Right ventricle myocardium superior (tissue), 1 donor: ENCODE measurements at regions not wholly inside any gene's neighbourhood (a gene's known extent, or its start where the extent isn't known, plus 50 kb on each side); places are given as distances from the start of the nearest gene placed in this dataset.

Experiments used
- ATAC-seq: fragments of 200-7000 bp; cut with Tn5 transposase; one replicate; pipeline ENCODE4 v1.9.1; 2020; ENCODE audit warnings: mild to moderate bottlenecking; ENCODE audit not compliant: poor library complexity
- DNase-seq: peaks from one replicate; pipeline ENCODE4 v3.0.0-alpha.2; 2020
- intact Hi-C: fragments of 100-400 bp; cut with DNase I; formaldehyde crosslinking; loops from one replicate; pipeline ENCODE4 v1.11.2; 2022
- donor health status: DM: no; HTN: yes; CAD: no; lungs with severe emphysema.

- DNase-seq (no peak), ATAC-seq (no peak)
- intact Hi-C loops = no loop called here
Measured at GRCh38 chr9:113646946-113647914, 183.7 kb downstream of the RGS3 start.

- intact Hi-C loops = no loop called here
- DNase-seq = no peak
- no peak for ATAC-seq
Measured at GRCh38 chr9:113648048-113648447, 184.5 kb downstream of the RGS3 start.

DNA sequence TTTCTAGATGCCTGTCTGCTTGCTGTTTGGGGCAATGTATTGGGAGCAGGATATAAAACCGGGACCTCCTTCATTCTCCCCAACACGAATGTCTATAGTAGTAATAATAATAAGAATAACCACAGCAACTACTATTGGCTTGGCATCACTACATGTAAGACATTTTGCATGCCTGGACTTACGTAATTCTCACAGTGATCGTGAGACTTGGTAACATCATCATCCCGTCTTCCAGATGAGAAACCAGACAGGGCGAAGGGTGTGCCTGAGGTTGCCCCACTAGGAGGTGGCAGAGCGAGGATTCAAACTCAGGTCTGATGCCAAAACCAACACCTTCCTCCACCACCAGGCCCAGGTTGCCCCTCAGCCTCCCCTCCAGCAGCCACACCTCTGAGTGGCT is 185.1 kb downstream of the RGS3 start:
- ATAC-seq = no peak
- DNase-seq = no peak
- intact Hi-C loops = no loop called here

- peak; percentile 95 for ATAC-seq
- peak; percentile 88 for DNase-seq
- intact Hi-C loops = no loop called here
Measured at GRCh38 chr9:113649054-113649453, 185.5 kb downstream of the RGS3 start.

DNA sequence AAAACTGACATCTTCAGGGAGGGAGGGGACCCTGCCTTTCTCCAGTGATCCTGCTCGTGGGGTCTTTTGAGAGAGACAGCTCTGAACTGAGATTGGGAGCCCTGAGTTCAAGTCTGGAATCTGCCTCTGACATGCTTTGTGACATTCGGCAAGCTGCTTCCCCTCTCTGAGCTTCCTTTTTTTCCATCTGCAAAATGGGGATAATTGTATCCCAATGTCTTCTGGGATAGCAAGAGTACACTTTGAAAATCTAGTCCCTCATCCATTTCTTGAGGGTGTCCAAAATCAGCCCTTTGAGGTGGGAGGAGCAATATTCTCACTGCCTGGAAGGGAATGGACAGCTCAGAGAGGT is 186.3 kb downstream of the RGS3 start:
- no peak for ATAC-seq
- intact Hi-C loops = no loop called here
- DNase-seq = no peak

DNA sequence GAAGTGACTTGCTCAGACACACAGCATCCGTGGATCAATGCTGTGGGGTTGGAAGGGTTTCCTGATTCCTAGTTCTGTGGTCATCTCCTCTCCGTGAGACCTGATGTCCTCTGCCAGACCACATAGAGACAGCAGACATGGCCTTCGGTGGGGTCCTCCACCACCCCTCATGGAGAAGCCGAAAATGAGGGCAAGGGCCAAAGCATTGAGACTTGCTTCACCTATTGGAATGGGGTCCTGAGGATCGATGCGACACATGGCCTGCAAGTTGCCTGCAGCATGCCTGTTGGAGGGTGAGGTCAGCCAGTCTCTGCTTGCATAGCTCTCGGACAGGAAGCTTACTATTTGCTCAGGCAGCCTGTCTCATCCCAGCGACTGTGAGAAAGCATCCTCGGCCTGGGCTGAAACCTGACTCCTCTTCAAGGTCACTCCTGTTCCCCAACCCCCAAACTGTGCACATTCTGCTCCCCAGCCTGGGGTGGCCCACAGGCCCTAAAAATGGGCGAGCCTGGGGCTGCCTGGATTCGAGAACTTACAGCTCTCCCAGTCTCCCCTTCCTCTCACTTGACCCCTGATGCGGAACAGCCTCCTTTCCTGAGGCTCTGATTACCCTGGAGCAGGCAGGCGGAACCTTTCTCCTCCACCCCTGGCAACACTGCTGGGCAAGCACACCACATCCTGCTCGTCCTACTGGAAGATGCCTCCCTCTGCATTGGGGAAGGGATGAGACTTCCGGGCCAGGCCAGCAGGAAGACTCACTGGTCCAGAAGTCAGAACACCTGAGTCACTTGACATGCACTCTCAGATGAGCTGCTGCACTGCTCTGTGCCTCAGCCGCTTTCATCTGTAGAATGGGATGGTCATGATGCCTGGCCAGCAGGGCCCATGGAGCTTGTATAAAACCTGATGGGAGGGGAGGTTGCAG is 186.9 kb downstream of the RGS3 start:
- intact Hi-C loops = no loop called here
- DNase-seq (no peak), ATAC-seq (no peak)

DNA sequence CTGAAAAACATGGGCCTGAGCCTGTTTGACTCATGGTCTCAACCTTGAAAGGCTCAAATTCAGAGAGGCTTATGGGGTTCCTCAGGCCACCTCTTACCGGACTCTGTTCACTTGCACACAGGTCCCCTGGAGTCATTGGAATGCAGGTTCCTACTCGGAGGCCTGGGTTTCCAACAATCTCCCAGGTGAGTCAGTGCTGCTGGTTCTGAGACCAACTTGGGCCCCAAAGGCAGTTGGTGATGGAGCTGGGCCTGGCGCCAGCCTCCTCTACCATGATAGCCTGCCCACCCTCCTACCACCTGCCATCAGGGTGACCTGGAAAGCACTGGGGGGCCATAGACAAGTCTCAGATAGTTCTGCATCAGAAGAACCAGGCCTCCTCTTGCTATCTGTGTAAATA is 188.4 kb downstream of the RGS3 start:
- ATAC-seq (no peak), DNase-seq (no peak)
- intact Hi-C loops = no loop called here

DNA sequence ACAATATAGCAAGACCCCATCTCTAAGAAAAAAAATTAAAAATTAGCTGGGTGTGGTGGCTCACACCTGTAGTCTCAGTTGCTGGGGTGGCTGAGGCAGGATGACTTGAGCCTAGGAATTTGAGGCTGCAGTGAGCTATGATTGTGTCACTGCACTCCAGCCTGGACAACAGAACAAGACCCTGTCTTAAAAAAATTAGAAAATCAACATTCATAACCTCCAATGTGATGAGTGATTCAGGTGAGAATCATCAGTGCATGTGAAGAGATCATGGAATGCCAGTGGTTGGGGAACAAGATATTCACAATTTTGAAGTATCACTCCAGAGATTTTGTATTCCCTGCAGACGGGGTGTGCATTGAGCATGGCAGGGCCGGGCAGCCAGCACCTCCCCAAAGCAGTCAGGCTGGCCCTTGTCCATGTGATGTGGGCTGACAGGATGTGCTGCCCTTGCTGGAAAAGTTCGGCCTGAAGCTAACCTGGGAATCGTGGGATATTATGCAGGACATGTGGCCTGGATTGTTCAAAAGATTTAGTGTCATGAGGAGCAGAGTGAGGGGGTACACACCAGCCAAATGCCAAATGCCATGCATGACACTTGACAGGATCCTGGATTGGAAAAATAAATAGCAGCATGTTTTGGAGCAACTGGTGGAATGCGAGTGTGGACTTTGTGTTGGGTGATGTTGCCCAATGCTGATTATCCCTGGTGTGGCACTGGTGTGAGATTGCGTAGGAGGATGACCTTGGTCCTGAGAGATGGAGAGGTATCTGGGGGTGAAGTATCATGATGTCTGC is 189.0 kb downstream of the RGS3 start:
- intact Hi-C loops = no loop called here
- no peak for ATAC-seq
- no peak for DNase-seq

DNA sequence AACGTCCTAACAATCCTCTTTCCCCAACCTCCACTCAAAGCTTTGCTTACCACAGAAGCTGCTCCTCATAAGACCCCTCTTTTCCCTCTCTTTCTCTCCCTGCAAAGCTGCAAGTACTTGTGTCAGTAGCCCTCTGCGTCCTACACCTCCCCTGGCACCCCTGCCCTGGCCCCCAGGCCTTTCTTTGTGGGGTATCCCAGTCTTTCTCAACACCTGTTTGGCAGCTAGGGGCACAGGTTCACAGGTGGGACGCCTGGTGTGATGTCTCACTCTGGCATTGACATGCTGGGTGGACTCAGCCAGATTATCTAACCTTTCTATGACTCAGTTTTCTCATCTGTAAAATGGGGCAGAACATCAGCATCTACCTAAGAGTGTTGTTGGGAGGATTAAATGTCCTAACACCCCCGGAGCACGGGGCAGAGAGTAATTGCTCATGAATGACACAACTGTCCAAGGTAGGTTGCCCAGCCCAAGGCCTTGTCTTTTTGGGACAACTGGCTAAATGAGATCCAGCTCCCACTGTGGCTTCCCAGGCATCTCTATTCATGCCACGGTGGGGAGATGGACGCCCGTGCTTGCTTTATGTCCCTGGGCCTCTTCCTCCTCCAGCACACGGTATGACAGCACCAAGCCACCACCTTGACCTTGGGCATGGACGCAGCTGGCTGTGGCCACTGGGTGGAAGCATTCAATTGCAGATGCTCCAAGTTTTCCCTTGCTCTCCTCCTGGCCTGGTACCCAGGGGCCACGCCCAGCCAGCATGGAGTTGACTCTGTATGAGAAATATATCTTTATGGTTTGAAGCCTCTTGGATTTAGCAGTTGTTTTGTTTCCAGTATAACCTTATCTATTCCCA is 190.4 kb downstream of the RGS3 start:
- ATAC-seq = no peak
- no peak for DNase-seq
- intact Hi-C loops = no loop called here

- peak; percentile 80 for DNase-seq
- intact Hi-C loops = loop anchor here (1.0 kb wide), 1 partner anchor 64 kb away; no protein-coding TSS in a partner anchor
- peak; percentile 77 for ATAC-seq
Measured at GRCh38 chr9:113654605-113655428, 191.3 kb downstream of the RGS3 start.

DNA sequence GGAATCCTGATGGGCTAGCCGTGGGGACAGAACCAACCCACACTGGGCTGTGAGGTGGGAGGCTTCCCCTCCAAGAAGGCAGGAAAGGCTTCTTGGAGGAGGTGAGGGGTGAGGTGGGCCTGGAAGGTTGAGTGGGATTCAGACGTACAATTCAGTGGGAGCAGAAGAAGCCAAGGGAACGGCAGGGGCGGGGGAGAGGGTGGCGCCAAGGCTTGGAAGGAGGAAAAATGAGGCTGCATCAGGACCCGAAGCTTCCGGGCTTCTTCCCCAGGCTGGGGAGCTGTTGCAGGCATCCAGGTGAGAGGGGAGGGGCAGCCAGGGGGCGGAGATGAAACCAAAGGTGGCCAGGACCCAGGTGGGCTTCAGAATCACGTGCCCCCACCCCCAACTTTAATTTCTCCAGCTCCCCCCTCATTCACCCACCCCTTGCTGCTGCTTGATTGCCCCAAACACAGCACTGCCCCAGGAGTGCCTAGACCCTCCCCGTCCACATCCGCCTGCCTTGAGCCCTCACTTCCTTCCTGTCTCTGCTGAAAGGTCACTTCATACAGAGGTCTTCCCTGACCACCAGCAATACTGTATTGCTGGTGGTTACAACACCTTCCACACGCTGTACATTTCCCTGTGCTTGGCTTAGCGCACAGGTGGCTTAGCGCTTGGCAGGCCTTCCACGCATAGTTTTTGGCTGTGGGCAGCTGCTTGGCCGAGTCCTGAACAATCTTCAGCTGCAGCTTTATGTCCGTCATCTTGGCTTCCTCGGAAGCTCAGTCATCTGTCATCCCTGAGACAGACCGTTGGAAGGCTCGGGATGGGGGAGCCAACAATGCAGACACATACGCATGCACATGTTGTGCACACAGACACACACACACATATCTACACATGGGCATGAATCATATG is 193.5 kb downstream of the RGS3 start:
- ATAC-seq = no peak
- DNase-seq = no peak
- intact Hi-C loops = no loop called here

DNA sequence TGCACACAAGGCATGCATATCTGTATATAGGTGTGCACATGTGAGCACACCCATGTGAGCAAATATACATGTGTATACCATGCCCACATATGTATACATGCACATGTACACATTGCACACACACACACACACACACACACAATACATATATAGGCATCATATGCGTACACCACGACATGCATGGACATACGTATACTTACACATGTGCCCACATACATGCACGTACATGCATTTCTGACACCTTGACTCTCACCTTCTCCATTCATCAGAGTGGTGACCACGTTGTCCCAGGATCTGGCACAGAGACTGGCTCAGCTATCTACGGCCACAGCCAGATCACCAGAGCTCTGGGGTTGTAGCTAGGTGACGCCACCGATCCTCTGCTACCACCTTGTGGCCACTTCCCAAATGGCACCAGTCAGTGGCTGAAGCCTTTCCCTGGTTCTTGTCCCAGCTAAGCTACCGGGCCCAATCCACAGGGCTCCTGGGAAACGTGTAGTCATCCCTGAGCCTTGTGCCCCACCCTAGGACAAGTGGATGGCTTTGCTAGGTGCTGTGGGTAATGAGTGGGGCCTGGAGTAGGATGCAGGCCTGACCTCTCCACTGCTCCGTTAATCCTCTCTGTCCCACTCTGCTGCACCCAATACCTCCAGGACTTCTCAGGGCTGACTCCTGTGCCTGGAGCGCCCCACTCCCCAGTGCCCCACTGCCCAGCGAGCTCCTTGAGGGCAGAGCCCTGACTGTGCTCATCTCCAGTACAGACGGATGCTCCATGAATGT is 194.4 kb downstream of the RGS3 start:
- peak; percentile 88 for DNase-seq
- ATAC-seq = peak; percentile 82
- intact Hi-C loops = loop anchor here (2.0 kb wide), 1 partner anchor 211 kb away; no protein-coding TSS in a partner anchor

DNA sequence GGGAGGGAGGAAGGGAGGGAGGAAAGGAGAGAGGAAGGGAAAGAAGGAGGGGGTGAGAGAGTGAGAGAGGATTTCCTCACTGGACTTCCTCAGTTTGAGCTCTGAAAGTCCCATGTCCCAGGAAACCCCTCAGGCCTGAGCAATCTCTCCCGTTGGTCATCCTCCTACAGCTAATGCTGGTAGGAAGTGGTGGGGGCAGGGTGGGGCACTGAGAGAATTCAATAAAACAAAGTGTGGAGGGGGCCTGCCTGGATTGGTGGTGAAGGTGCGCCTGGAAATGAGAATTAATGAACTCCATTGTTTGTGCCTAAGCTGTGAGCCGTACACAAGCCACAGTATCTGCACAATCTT is 195.0 kb downstream of the RGS3 start:
- no peak for ATAC-seq
- intact Hi-C loops = loop anchor here (2.0 kb wide), 1 partner anchor 212 kb away; no protein-coding TSS in a partner anchor

DNA sequence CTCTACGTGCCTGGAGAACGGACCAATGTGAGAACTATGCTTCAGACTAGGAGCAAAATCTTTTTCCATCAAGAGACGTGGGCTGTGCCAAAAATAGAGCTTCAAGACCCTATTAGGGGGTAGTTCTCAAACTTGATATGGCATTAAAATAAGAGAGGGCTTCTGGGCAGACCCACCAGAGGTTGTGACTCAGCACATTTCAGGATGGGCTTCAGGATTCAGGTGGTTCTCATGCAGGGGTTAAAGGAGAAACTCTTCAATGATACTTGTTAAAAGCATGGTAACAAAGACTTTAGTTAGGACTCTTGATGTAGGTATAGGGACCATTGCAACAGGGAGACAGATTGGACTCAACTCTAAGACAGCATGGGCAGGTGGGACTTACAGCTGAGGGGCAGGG is 195.5 kb downstream of the RGS3 start:
- DNase-seq (no peak), ATAC-seq (no peak)
- intact Hi-C loops = loop anchor here (2.0 kb wide), 1 partner anchor 212 kb away; no protein-coding TSS in a partner anchor

More for the DNA sequence above, 195.0 kb downstream of the RGS3 start:
- DNase-seq = no peak

- no peak for DNase-seq
- intact Hi-C loops = loop anchor here (2.0 kb wide), 1 partner anchor 213 kb away; no protein-coding TSS in a partner anchor
- ATAC-seq = no peak
Measured at GRCh38 chr9:113659740-113660139, 196.2 kb downstream of the RGS3 start.
